ENCODE measurements at regions not wholly inside any gene's neighbourhood (a gene's known extent, or its start where the extent isn't known, plus 50 kb on each side); places are given as distances from the start of the nearest gene placed in this dataset.

DNA sequence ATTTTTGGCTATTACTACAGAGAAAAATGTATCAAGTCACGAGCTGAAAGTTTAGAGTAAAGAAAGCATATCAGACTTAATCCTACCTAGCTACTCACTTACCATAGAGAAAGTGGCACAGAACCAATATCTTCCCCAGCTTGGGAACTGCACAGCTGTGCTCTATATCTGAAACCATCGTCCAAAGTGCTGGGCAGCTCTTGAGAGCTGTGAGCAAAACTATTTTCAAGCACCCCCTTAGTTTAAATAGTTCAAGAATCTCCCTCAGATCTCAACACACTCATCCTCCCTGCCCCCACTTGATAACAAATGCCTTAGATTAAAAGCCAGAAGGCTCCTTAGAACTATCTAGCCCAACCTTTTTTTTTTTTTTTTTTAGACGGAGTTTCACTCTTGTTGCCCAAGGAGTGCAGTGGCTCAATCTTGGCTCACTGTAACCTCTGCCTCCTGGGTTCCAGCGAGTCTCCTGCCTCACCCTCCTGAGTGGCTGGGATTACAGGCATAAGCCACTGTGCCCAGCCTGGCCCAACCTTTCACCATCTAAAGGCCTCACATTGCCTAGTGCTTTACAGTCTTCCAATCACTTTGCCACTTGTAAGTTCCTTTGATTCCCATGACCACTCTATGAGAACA, 94.2 kb upstream of the APC start:
- POLR2A ChIA-PET = interaction anchor here (0.5 to 0.7 kb wide), 2 partner anchors 26 to 61 kb away, joined by 3 to 4 read pairs; no protein-coding TSS in a partner anchor

DNA sequence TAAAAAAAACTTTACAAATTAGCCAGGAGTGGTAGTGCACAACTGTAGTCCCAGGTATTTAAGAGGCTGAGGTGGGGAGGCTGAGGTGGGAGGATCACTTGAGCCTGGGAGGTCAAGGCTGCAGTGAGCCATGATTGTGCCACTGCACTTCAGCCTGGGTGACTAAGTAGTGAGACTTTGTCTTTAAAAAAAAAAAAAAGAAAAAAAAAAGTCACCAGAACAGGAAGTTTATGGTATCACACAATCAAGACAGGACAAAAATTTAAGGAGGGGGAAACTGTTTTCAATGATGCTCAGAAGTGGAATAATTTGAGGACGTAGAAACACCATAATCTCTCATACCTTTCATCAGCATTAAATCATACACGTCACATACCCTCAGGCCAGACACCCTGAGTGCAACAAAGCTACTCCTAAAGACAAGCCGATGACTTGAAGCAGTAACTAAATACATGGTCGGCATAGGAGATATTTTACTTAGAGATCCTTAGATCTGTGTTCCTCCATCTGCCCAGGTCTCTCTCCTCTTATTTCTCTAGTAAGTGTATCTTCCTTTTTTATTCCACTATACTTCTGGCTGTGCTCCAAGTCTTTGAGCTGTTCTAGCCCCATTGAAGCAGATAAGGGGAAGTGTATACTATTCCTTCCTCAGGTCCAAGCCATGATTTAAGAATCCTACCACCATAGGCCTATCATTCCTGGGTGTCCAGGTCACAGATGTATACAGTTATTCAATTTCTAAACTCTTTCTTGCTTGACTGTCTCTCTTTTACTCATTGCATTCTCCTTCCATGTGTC, 91.3 kb upstream of the APC start:
- no TSS peak for BruUV-seq (replicated peaks)
- Histone ChIP-seq H3K9me2 (ENCODE audit: insufficient read depth, low read length) (no peaks in the 10 kb centered on the region), H3K4me1 (ENCODE audit: insufficient read depth, low read length, poor library complexity, severe bottlenecking) (no peaks in the 10 kb centered on the region), H2AFZ (ENCODE audit: low read length) (no peak overlapping the region), H3K4me2 (ENCODE audit: low read length) (no peak overlapping the region), H3K79me2 (ENCODE audit: insufficient read depth, low read depth, low read length) (no peaks in the 10 kb centered on the region), H3K4me3 (ENCODE audit: low read depth, low read length, poor library complexity, severe bottlenecking) (no peak overlapping the region), H3K36me3 (ENCODE audit: insufficient read depth, low read length) (no peaks in the 10 kb centered on the region), H3K27ac (ENCODE audit: low read depth, low read length, poor library complexity, severe bottlenecking) (no peak overlapping the region), H3K9me3 (ENCODE audit: low read length) (no peaks in the 10 kb centered on the region), H4K20me1 (ENCODE audit: insufficient read depth, low read length) (no peaks in the 10 kb centered on the region)
- no peak for DNase-seq (ENCODE audit: low spot score)
- POLR2A ChIA-PET = interaction anchor here (0.6 kb wide), 1 partner anchor 128 kb away, joined by 3 read pairs; no protein-coding TSS in a partner anchor
- TF ChIP-seq EZH2phosphoT487 (IDR thresholded peaks at IDR 0.05; ENCODE audit: borderline replicate concordance, low read depth, low read length) = no peak
- TF ChIP-seq, protein P1, sequence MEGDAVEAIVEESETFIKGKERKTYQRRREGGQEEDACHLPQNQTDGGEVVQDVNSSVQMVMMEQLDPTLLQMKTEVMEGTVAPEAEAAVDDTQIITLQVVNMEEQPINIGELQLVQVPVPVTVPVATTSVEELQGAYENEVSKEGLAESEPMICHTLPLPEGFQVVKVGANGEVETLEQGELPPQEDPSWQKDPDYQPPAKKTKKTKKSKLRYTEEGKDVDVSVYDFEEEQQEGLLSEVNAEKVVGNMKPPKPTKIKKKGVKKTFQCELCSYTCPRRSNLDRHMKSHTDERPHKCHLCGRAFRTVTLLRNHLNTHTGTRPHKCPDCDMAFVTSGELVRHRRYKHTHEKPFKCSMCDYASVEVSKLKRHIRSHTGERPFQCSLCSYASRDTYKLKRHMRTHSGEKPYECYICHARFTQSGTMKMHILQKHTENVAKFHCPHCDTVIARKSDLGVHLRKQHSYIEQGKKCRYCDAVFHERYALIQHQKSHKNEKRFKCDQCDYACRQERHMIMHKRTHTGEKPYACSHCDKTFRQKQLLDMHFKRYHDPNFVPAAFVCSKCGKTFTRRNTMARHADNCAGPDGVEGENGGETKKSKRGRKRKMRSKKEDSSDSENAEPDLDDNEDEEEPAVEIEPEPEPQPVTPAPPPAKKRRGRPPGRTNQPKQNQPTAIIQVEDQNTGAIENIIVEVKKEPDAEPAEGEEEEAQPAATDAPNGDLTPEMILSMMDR (conservative IDR thresholded peaks at IDR 0.05; ENCODE audit: low read length) = no peak
- intact Hi-C loops (cut with micrococcal nuclease; ENCODE audit: unreplicated experiment) = no loop called here
- CTCF ChIA-PET (ENCODE audit: unreplicated experiment) = no interaction called here

More for the DNA sequence above, 94.2 kb upstream of the APC start:
- H3K27ac ChIP-seq (ENCODE audit: low read depth, low read length, poor library complexity, severe bottlenecking) = no peak overlapping the region
- no peaks in the 10 kb centered on the region for H3K79me2 ChIP-seq (ENCODE audit: insufficient read depth, low read depth, low read length)
- no peaks in the 10 kb centered on the region for H3K36me3 ChIP-seq (ENCODE audit: insufficient read depth, low read length)
- no peak for TF ChIP-seq EZH2phosphoT487 (IDR thresholded peaks at IDR 0.05; ENCODE audit: borderline replicate concordance, low read depth, low read length)
- TF ChIP-seq, protein P1 (conservative IDR thresholded peaks at IDR 0.05; ENCODE audit: low read length) = no peak
- BruUV-seq (replicated peaks) = no TSS peak
- no peaks in the 10 kb centered on the region for H4K20me1 ChIP-seq (ENCODE audit: insufficient read depth, low read length)
- H3K4me2 ChIP-seq (ENCODE audit: low read length) = no peak overlapping the region
- no peaks in the 10 kb centered on the region for H3K9me2 ChIP-seq (ENCODE audit: insufficient read depth, low read length)
- H3K9me3 ChIP-seq (ENCODE audit: low read length) = no peaks in the 10 kb centered on the region
- CTCF ChIA-PET (ENCODE audit: unreplicated experiment) = no interaction called here
- no peak overlapping the region for H3K4me3 ChIP-seq (ENCODE audit: low read depth, low read length, poor library complexity, severe bottlenecking)
- DNase-seq (ENCODE audit: low spot score) = no peak
- H2AFZ ChIP-seq (ENCODE audit: low read length) = no peak overlapping the region
- intact Hi-C loops (cut with micrococcal nuclease; ENCODE audit: unreplicated experiment) = no loop called here
- H3K4me1 ChIP-seq (ENCODE audit: insufficient read depth, low read length, poor library complexity, severe bottlenecking) = no peaks in the 10 kb centered on the region

DNA sequence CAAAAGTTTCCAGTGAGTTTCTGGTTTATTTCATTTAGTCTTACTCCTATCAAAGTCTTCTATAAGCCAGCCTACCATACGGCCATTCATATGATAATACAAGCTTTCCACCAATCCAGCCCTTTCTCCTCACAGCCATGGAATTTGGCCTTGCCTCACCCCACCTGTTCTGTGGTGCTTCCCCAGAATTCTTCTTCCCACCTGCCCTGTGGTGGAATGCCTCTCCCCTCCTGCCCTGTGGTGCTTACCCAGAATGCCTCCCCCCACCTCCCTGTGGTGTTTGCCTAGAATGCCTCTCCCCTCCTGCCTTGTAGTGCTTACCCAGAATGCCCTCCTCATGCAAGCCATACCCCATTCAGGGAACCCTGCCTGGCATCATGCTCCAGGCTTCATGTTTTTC, 90.3 kb upstream of the APC start:
- Histone ChIP-seq H3K9me3 (ENCODE audit: low read length) (no peaks in the 10 kb centered on the region), H3K4me1 (ENCODE audit: insufficient read depth, low read length, poor library complexity, severe bottlenecking) (no peaks in the 10 kb centered on the region), H2AFZ (ENCODE audit: low read length) (no peak overlapping the region), H3K27ac (ENCODE audit: low read depth, low read length, poor library complexity, severe bottlenecking) (no peak overlapping the region), H3K79me2 (ENCODE audit: insufficient read depth, low read depth, low read length) (no peaks in the 10 kb centered on the region), H4K20me1 (ENCODE audit: insufficient read depth, low read length) (no peaks in the 10 kb centered on the region), H3K4me3 (ENCODE audit: low read depth, low read length, poor library complexity, severe bottlenecking) (no peak overlapping the region), H3K9me2 (ENCODE audit: insufficient read depth, low read length) (no peaks in the 10 kb centered on the region), H3K4me2 (ENCODE audit: low read length) (no peak overlapping the region), H3K36me3 (ENCODE audit: insufficient read depth, low read length) (no peaks in the 10 kb centered on the region)
- no TSS peak for BruUV-seq (replicated peaks)
- no peak for DNase-seq (ENCODE audit: low spot score)
- intact Hi-C loops (cut with micrococcal nuclease; ENCODE audit: unreplicated experiment) = no loop called here
- TF ChIP-seq, protein P1 (conservative IDR thresholded peaks at IDR 0.05; ENCODE audit: low read length) = no peak
- TF ChIP-seq EZH2phosphoT487 (IDR thresholded peaks at IDR 0.05; ENCODE audit: borderline replicate concordance, low read depth, low read length) = no peak
- POLR2A ChIA-PET = interaction anchor here (0.5 kb wide), 1 partner anchor 1194 kb away, joined by 3 read pairs; no protein-coding TSS in a partner anchor
- CTCF ChIA-PET (ENCODE audit: unreplicated experiment) = no interaction called here

Data from OCI-LY7 (cell line).